GM12873 (cell line): ENCODE measurements at regions not wholly inside any gene's neighbourhood (a gene's known extent, or its start where the extent isn't known, plus 50 kb on each side); places are given as distances from the start of the nearest gene placed in this dataset.

Experiments used
- CTCF ChIP-seq: IDR thresholded peaks from 2 replicates; pipeline ENCODE4 v1.5.1; 2012; ENCODE audit warnings: low read depth, mild to moderate bottlenecking, moderate library complexity, low read length, control low read depth; ENCODE audit not compliant: insufficient read depth; ENCODE audit errors: missing control alignments

GRCh38 chr21:24856326-24856725, 751.0 kb downstream of the MRPL39 start:
- TF ChIP-seq CTCF, result no peak

GRCh38 chr21:24852610-24853195, 754.6 kb downstream of the MRPL39 start:
- TF ChIP-seq CTCF, result no peak

- TF ChIP-seq CTCF, result no peak
Measured at GRCh38 chr21:24850121-24850520, 757.2 kb downstream of the MRPL39 start.

GRCh38 chr21:24844671-24845070, 762.6 kb downstream of the MRPL39 start:
- TF ChIP-seq CTCF, result no peak

DNA sequence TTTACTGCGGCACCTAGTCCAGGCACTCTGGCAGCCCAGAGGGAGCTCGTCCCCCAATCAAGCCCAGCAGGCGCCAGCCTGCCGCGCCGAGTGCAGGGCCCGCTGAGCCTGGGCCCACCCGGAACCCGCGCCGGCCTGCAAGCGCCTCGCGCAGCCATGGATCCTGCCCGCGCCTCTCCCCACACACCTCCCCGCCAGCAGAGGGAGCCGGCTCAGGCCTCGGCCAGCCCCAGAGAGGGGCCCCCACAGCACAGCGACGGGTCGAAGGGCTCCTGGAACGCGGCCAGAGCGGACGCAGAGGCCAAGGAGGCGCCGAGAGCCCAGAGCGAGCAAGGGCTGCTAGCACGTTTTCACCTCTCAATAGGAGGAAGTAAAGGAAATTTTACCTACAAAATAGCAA, 767.0 kb downstream of the MRPL39 start:
- TF ChIP-seq CTCF, result no peak

DNA sequence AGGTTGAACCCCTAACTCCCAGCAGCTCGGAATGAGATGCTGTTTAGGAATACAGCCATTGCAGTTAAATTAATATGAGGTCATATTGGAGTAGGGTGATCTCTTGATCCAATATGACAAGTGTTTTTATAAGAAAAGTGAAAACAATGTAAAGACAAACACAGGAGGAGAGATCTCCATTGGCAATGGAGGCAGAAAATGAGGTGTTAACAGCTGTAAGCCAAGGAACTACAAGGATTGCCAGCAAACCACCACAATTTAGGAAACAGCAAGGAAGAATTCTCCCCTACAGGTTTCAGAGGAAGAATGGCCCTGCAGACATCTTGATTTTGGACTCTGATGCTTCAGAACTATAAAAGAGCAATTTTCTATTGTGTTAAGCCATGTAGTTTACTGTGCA, 774.3 kb downstream of the MRPL39 start:
- no peak for TF ChIP-seq CTCF

DNA sequence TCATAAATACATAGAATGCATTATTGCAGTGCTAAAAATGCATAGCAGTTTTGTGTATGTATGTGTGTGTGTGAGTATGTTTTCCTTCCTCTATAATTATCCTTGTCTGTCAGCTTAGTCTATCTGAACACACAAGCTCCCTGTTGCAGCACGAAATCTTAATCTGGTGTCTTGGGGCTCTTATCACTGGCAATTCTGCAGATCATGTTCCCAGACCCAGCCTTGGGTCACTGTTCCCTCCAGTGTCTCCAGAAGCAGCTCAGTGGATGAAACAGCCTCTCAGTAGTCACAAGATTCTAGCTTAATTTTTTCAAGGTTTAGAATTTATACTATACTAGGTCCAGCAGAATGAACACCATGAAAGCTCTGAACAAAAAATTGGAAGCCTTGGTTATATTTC, 777.9 kb downstream of the MRPL39 start:
- no peak for TF ChIP-seq CTCF
